Germinal center (tissue), 1 donor: ENCODE measurements at regions not wholly inside any gene's neighbourhood (a gene's known extent, or its start where the extent isn't known, plus 50 kb on each side); places are given as distances from the start of the nearest gene placed in this dataset.
"Not testable (repeated sequence)": the region's sequence is repeated elsewhere in the genome, so short reads cannot be mapped to it uniquely, and the experiment has no call there.

ENCODE experiments used
- DNase-seq: peaks from one replicate; pipeline ENCODE4 v3.0.0; 2012; ENCODE audit warnings: mixed read lengths, low spot score

GRCh38 chr5:39696672-39697398, 272.1 kb upstream of the DAB2 start:
- DNase-seq, result no peak

DNA sequence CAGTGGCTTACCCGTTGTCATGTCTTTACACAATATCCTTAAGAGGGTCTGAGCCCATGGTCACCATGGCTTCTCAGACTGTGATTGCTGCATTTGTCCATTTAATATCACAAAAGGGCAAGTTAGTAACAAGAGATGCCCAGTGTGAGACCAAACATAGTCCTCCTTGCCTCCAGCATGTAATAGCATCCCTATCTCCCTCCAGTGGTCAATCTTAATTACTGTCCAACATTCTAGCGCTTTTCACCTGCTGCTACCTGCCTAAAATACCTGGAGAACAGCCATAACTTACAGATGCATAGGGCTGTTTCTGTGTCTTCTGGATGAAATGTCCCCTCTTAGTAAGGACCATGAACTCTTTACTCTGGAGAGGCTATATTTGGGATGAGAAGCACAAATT, 267.2 kb upstream of the DAB2 start:
- DNase-seq, result no peak

- no peak for DNase-seq
Observed at GRCh38 chr5:39691136-39691535, 266.4 kb upstream of the DAB2 start.

DNA sequence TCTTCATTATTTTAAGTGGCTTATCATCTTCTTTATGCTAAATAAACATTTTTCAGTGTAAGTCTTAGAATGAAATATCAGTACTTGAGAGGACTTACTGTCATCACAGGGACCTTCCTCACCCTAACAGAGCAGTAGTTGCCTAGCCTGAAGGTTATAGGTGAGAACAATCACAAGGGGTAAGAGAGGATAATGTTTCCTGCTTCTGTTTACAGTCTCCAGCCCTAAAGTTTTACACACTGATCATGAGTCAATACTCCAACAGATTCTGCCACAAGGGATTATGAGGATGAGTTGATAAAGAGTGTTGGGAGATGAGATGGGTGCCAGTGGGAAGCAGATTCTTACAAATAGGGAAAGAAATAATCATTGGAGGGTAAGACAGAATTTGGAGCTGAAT, 265.1 kb upstream of the DAB2 start:
- DNase-seq, result no peak

DNA sequence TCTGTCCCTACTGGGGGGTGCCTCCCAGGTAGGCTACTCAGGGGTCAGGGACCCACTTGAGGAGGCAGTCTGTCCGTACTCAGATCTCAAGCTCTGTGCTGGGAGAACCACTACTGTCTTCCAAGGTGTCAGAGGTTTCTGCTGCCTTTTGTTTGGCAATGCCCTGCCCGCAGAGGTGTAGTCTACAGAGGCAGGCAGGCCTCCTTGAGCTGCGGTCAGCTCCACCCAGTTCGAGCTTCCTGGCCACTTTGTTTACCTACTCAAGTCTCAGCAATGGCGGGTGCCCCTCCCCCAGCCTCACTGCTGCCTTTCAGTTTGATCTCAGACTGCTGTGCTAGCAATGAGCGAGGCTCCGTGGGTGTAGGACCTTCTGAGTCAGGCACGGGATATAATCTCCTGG, 263.1 kb upstream of the DAB2 start:
- not testable (repeated sequence) for DNase-seq

- no peak for DNase-seq
Observed at GRCh38 chr5:39680213-39680612, 255.4 kb upstream of the DAB2 start.

DNA sequence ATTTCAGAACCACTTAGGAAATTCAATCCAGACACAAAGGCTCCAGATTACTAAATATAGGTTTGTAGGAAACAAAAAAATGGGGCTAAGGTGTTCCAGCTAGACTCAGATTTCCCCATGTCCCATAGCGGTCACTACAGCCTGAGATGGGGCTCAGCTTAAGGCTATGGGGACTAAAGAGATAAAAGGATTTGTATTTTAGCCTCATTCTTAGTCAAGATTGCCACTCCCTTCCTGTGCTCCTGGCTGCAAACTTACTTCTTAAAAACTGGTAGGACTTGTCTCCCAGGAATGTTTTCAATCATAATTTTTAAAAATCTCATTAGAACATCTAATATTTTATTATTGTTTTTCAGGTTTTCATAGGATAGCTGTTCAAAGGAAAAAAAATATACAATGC, 253.8 kb upstream of the DAB2 start:
- DNase-seq, result no peak

- DNase-seq, result no peak
Observed at GRCh38 chr5:39675676-39676075, 250.9 kb upstream of the DAB2 start.

GRCh38 chr5:39674209-39675082, 249.7 kb upstream of the DAB2 start:
- no peak for DNase-seq

DNA sequence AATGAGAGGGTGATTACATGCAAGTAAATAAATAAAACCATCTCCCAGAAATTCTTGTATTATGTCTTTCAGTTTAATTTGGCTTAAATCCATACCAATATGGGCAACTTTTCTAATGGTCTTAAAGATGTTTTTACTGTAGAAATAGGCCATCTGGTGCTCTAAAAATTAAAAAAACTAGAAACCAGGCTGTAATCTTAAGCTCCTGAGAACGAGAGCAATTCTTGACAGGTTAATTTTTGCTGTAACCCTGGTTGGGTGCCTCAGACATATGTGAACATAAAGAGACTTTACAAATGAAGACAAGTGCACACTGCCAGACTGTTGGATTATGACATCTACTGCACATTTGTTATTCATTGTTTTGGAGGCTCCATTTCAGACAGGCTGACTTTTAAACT, 246.8 kb upstream of the DAB2 start:
- no peak for DNase-seq

DNA sequence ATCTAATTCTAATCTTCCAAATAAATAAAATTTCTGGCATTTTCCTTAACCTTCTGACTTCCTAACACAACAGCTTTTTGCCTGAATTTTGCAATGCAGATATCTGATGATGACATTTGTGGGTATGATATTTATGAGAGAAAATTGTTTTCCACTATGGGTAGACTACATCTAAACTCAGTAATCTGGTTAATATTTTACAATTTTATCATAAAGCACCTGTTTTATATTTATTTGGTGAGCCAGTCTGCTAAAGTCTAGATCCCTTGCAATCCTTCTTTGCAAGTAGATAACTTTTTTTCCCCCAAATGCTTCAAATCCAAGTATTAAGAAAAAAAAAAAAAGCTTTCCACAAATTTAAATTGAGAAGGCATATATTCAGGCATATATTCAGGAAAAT, 246.2 kb upstream of the DAB2 start:
- no peak for DNase-seq

DNA sequence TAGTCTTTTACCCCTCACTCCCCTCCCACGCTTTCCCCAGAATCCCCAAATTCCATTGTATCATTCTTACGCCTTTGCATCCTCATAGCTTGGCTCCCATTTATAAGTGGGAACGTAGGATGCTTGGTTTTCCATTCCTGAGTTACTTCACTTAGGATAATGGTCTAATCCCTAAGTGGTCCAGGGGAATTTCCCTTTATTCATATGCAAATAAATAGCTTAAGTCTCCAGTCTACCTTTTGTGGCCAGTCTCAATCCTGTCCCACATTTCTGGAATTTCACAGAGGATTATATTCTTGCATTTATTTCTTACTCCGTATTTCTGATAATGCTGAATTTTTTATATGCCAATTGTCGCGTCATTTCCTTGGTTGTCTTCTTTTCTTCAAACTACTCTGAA, 245.6 kb upstream of the DAB2 start:
- no peak for DNase-seq

DNA sequence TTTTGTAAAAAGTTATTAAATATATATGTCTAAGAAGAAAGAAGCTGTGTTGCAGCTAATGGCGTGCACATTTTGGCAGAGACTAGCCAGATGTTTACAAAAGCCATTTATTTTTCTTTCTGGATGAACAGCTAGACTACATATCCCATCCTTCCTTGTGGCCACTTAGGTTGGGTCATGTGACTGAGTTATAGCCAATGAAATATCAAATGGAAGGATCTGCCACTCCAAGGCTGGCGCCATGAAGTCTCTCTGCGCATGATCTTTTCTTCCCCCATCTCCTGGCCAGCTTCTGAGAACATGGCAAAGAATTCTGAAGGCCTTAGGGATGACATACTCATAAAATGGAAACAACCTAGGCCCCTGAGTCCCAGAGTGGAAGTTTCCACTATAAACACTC, 244.2 kb upstream of the DAB2 start:
- DNase-seq, result no peak

DNA sequence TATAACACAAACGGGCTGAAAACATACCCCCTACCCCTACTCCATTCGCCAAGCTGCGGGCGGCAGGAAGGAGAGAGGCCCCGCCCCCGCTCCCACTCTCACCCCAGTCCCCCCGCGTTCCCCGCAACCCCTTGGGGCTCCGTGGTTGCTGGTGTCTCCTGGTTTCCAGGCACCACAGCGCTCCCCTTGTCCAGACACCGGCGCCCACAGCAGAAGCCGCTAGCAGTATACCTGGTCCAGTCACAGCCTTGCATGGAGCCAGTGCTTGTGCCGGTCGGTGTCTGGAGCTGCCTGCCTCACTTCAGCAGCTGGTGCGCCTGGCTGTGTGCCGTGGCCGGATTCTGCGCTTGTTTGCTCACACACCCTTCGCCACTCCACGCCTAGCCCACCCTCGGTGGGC, 240.5 kb upstream of the DAB2 start:
- no peak for DNase-seq

DNA sequence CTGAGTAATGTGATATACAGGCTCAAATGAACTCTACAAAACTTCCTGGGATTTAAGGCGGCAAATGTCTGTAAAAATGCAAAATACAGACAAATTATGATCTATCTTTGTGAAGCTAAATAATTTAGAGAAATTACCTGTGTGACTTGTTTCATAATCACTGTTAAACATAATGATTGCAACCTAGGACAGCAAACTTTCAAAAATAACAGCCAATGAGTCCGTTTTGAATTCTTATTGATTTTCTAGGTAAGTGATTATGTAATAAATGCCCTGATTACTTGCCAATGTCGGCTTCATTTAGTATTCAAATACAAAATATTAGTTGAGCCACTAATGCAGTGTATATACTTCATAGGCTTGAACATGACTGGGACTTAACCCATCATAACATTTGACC, 238.2 kb upstream of the DAB2 start:
- no peak for DNase-seq

GRCh38 chr5:39661026-39661779, 236.4 kb upstream of the DAB2 start:
- no peak for DNase-seq

GRCh38 chr5:39660020-39660419, 235.2 kb upstream of the DAB2 start:
- no peak for DNase-seq

DNA sequence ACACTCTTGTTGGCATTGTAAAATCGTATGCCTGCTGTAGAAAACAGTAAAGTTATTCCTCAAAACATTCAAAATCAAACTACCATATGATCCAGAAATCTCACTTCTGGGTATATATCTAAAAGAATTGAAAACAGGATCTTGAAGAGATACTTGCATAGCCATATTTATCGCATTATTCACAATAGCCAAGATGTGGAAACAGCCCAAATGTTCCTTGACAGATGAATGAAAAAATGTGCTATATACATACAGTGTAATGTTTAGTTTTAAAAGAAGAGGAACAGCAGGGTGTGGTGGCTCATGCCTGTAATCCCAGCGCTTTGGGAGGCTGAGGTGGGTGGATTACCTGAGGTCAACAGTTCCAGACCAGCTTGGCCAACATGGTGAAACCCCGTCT, 234.1 kb upstream of the DAB2 start:
- no peak for DNase-seq

- no peak for DNase-seq
Observed at GRCh38 chr5:39657943-39658342, 233.2 kb upstream of the DAB2 start.

- DNase-seq, result no peak
Observed at GRCh38 chr5:39656600-39656999, 231.8 kb upstream of the DAB2 start.

DNA sequence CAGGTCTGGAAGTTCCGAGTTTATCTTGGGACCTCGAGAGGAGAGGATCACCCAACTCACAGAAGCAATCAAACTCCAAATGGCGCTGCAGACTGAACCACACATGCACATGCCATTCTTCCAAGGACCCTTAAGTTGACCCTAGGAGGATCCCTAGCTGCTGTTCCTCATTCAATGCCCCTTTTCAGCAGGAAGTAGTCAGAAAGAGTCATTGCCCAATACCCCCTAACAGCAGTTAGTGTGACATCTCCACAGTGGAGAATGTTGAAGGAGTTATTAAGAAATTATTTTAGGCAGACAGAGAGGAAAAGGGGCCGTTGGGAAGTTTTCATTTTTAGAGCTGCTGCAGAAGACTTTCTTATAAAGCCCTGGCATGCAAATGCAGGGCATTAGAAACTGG, 229.9 kb upstream of the DAB2 start:
- DNase-seq, result no peak

DNA sequence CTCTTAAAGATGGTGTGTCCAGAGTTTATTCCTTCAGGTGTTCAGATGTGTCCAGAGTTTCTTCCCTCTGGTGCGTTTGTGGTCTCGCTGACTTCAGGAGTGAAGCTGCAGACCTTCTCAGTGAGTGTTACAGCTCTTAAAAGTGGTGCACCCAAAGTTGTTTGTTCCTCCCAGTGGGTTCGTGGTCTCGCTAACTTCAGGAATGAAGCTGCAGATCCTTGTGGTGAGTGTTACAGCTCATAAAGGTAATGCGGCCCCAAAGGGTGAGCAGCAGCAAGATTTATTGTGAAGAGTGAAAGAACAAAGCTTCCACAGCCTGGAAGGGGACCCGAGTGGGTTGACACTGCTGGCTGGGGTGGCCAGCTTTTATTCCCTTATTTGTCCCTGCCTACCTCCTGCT, 227.7 kb upstream of the DAB2 start:
- DNase-seq, result not testable (repeated sequence)

GRCh38 chr5:39652036-39652435, 227.3 kb upstream of the DAB2 start:
- DNase-seq, result no peak
